ENCODE measurements at regions not wholly inside any gene's neighbourhood (a gene's known extent, or its start where the extent isn't known, plus 50 kb on each side); places are given as distances from the start of the nearest gene placed in this dataset.

GRCh38 chr5:163724305-163724704 lies 218.9 kb downstream of the MAT2B start:
- no peak for TF ChIP-seq EZH2 (IDR thresholded peaks at IDR 0.05)
- TF ChIP-seq POLR2AphosphoS5 (IDR thresholded peaks at IDR 0.05; ENCODE audit: borderline replicate concordance, low read depth, low read length), result no peak
- TF ChIP-seq FOXP2 (optimal IDR thresholded peaks at IDR 0.05; ENCODE audit: control extremely low read depth, extremely low read length, insufficient read depth), result no peak
